GM12891 (cell line): ENCODE measurements at regions not wholly inside any gene's neighbourhood (a gene's known extent, or its start where the extent isn't known, plus 50 kb on each side); places are given as distances from the start of the nearest gene placed in this dataset.

ENCODE experiments used
- DNase-seq: peaks from one replicate; pipeline ENCODE4 v3.0.0; 2011; ENCODE audit warnings: low spot score; ENCODE audit not compliant: insufficient read length
- FAIRE-seq: peaks from 2 replicates; lab custom pipeline; 2011; peaks lifted over from hg19 to GRCh38; lab: Jason Lieb, UNC
- PAX5 ChIP-seq: IDR thresholded peaks from 2 replicates; pipeline ENCODE4 v1.6.1; 2011; ENCODE audit warnings: low read length, moderate library complexity, mild to moderate bottlenecking; ENCODE audit not compliant: insufficient read depth, severe bottlenecking
- POLR2A ChIP-seq: IDR thresholded peaks from 2 replicates; pipeline ENCODE4 v1.6.1; 2011; ENCODE audit warnings: low read depth, low read length, control low read depth
- POLR2AphosphoS5 ChIP-seq: IDR thresholded peaks from 2 replicates; pipeline ENCODE4 v1.6.1; 2011; ENCODE audit warnings: low read depth, low read length, control low read depth
- POU2F2 ChIP-seq: IDR thresholded peaks from 2 replicates; pipeline ENCODE4 v1.6.1; 2011; ENCODE audit warnings: low read depth, mild to moderate bottlenecking, control low read depth, low read length, moderate library complexity
- SPI1 ChIP-seq: IDR thresholded peaks from 2 replicates; pipeline ENCODE4 v1.6.1; 2011; ENCODE audit warnings: low read depth, low read length, control low read depth
- TAF1 ChIP-seq: IDR thresholded peaks from 2 replicates; pipeline ENCODE4 v1.6.1; 2011; ENCODE audit warnings: low read depth, low read length, control low read depth

DNA sequence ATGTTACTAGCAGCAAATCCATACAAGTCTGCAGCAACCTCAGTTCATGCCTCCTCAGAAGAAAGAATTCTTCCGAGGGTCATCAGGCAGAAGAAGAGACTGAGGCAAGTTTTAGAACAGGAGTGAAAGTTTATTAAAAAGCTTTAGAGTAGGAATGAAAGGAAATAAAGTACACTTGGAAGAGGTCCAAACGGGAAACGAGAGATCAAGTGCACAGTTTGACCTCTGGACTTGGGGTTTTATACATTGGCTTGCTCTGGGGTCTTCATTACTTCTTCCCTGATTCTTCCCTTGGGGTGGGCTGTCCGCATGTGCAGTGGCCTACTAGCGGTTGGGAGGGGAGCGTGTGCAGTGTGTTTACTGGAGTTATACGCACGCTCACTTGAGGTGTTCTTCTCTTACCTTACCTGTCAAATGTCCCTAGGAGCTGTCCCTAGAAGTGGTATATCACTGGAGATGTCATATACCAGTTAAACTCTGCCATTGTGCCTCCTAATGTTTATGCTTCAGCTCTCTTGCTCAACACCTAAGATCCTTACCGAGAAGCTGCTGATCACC lies 372.8 kb upstream of the KITLG start:
- TF ChIP-seq POLR2AphosphoS5, result no peak
- TF ChIP-seq SPI1, result no peak
- TF ChIP-seq POLR2A, result no peak
- no peak for TF ChIP-seq POU2F2
- no peak for TF ChIP-seq PAX5
- TF ChIP-seq TAF1, result no peak
- DNase-seq (no peak), FAIRE-seq (no peak)

- FAIRE-seq (no peak), DNase-seq (no peak)
- TF ChIP-seq TAF1 (no peak), POLR2A (no peak), POU2F2 (no peak)
Observed at GRCh38 chr12:88952562-88952942, 372.3 kb upstream of the KITLG start.

- TF ChIP-seq SPI1, result no peak
- TF ChIP-seq PAX5, result no peak
- no peak for TF ChIP-seq POLR2A
- TF ChIP-seq POU2F2, result no peak
- no peak for TF ChIP-seq TAF1
- no peak for TF ChIP-seq POLR2AphosphoS5
- FAIRE-seq, result no peak
- DNase-seq, result no peak
Observed at GRCh38 chr12:88951860-88952561, 371.7 kb upstream of the KITLG start.

- DNase-seq, result no peak
- no peak for FAIRE-seq
- no peak for TF ChIP-seq POLR2AphosphoS5
- TF ChIP-seq POLR2A, result no peak
- no peak for TF ChIP-seq SPI1
- TF ChIP-seq PAX5, result no peak
Observed at GRCh38 chr12:88951177-88951576, 370.9 kb upstream of the KITLG start.

- TF ChIP-seq TAF1 (no peak), POU2F2 (no peak), POLR2AphosphoS5 (no peak), SPI1 (no peak), POLR2A (no peak), PAX5 (no peak)
- DNase-seq, result no peak
- no peak for FAIRE-seq
Observed at GRCh38 chr12:88947486-88948043, 367.3 kb upstream of the KITLG start.

- TF ChIP-seq POU2F2, result no peak
- TF ChIP-seq TAF1, result no peak
- no peak for TF ChIP-seq SPI1
- DNase-seq (no peak), FAIRE-seq (no peak)
Observed at GRCh38 chr12:88946372-88946997, 366.2 kb upstream of the KITLG start.

GRCh38 chr12:88945051-88945732 lies 364.9 kb upstream of the KITLG start:
- DNase-seq, result no peak
- no peak for FAIRE-seq

GRCh38 chr12:88944397-88944796 lies 364.1 kb upstream of the KITLG start:
- FAIRE-seq, result no peak
- no peak for DNase-seq
- TF ChIP-seq POU2F2, result no peak
- TF ChIP-seq POLR2A, result no peak
- no peak for TF ChIP-seq TAF1
- TF ChIP-seq SPI1, result no peak
- no peak for TF ChIP-seq POLR2AphosphoS5
- no peak for TF ChIP-seq PAX5

More at GRCh38 chr12:88945051-88945732, 364.9 kb upstream of the KITLG start:
- TF ChIP-seq POU2F2 (no peak), POLR2AphosphoS5 (no peak), POLR2A (no peak), TAF1 (no peak), PAX5 (no peak), SPI1 (no peak)

GRCh38 chr12:88940854-88941253 lies 360.6 kb upstream of the KITLG start:
- FAIRE-seq (no peak), DNase-seq (no peak)
- TF ChIP-seq POLR2A (no peak), TAF1 (no peak), SPI1 (no peak), POU2F2 (no peak), PAX5 (no peak), POLR2AphosphoS5 (no peak)

- FAIRE-seq (no peak), DNase-seq (no peak)
- no peak for TF ChIP-seq POU2F2
- TF ChIP-seq POLR2A, result no peak
- TF ChIP-seq SPI1, result no peak
- TF ChIP-seq POLR2AphosphoS5, result no peak
- no peak for TF ChIP-seq TAF1
- TF ChIP-seq PAX5, result no peak
Observed at GRCh38 chr12:88935856-88936255, 355.6 kb upstream of the KITLG start.
